ENCODE measurements at regions not wholly inside any gene's neighbourhood (a gene's known extent, or its start where the extent isn't known, plus 50 kb on each side); places are given as distances from the start of the nearest gene placed in this dataset.

DNA sequence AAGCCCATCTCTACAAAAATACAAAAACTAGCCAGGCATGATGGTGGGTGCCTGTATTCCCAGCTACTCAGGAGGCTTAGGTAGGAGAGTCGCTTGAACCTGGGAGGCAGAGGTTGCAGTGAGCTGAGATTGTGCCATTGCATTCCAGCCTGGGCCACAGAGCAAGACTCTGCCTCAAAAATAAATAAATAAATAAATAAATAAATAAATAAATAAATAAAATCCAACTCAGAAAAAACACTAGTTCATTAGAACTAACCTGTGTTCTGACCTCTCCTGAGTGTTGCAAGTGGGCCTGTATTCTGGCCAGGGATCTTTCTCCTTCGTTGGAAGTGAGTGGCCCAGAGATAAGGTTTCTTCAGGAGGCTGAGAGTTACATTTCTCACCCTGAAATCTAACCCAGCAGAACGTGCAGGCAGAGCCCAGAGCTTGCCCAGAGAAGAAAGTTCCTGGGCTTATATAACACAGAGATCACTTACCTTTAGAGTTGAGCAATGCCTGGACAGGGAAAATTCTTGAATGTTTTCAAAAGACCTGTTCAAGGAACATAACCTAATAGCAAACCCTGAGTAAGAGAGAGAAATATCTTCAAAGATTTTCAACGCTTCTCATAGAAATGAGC, 583.9 kb downstream of the MCTP2 start:
- in situ Hi-C loops (cut with HindIII; ENCODE audit: low sequenced_read_pairs): no loop called here
- DNase-seq (ENCODE audit: low spot score): no peak

GRCh38 chr15:94815914-94816313, 584.6 kb downstream of the MCTP2 start:
- in situ Hi-C loops (cut with HindIII; ENCODE audit: low sequenced_read_pairs): no loop called here
- no peak for DNase-seq (ENCODE audit: low spot score)

GRCh38 chr15:94829887-94830884, 598.8 kb downstream of the MCTP2 start:
- in situ Hi-C loops (cut with HindIII; ENCODE audit: low sequenced_read_pairs): no loop called here
- no peak for DNase-seq (ENCODE audit: low spot score)

- DNase-seq (ENCODE audit: low spot score): no peak
- in situ Hi-C loops (cut with HindIII; ENCODE audit: low sequenced_read_pairs): no loop called here
These were observed 602.6 kb downstream of the MCTP2 start for GRCh38 chr15:94834000-94834399.

DNA sequence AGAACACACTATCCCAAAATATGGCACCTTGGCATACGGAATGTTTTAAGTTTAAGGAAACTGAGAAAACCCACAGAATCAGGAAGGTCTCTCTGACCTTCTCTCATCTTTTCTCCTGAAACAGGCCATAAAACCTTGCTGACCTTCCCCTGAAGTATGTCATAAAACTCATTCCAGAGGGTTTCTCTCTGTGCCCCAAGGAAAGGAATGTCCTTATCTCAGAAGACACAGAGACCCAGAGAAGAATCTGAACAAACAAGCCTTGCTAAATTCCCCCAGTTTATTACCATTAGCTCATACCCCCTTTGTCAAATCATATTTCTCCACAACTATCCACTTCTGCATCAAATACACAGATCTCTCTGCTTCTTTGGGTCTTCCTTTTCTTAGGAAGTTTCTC, 603.1 kb downstream of the MCTP2 start:
- DNase-seq (ENCODE audit: low spot score): no peak
- in situ Hi-C loops (cut with HindIII; ENCODE audit: low sequenced_read_pairs): no loop called here

DNA sequence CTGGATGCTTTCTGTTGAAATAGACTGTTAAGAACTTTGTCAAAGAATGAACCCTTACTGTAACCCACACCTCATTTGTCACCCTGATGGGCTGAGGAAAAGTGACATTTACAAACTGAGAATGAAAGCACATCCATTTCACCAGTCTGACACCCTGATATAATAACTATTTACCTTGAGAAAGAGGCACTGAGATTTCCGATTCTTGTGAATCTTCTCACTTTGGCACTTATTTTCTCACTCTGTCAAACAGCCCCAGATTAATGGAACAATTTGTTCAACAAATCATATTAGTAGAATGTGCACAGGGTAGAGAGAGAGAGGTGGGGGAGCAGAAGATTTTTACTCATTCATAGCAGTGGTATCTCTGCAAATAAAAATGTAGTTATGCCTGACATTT, 606.9 kb downstream of the MCTP2 start:
- DNase-seq (ENCODE audit: low spot score): no peak
- in situ Hi-C loops (cut with HindIII; ENCODE audit: low sequenced_read_pairs): no loop called here

DNA sequence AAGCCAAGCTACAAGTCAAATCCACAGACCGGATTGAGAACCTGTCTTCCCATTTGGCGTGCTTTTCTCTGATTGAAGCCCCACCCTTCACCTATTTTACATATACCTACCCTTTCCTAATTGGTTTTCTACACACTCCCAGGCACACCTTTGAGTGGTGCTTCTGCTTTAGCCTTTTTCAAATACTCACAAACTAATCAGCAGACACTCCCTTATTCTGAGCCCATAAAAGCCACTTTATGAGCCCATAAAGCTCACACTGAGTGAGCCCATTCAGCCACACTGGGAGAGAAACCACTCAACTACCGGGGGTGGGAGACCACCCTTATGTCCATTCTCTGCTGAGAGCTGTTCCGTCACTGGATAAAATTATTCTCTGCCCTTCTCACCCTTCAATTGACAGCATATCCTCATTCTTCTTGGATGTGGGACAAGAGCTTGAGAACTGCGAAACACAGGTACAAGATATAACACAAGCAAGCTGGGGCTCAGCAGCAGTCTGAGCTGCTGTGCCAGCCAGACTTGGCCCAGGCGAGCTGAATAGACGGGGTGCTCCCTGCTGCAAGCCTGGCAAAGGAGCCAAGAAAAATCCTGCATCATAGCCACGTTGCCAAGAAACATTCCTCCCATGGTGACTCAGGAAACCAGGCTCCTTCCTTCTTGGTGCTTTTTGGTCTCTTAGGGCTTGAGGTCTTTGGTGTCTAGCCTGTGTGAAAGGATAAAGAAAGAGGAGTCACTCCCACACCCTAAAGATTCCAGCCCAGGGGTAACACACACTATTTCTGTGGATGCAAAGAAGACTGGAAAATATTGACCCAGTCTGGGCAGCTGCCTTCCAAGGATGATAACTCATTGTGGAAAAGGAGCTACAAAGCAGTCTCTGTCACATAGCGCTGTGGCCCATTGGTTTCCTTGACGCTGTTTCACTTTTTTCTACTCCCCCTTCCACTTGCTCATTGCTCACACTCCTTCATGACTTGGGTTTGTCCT, 609.7 kb downstream of the MCTP2 start:
- in situ Hi-C loops (cut with HindIII; ENCODE audit: low sequenced_read_pairs): no loop called here
- DNase-seq (ENCODE audit: low spot score): no peak

DNA sequence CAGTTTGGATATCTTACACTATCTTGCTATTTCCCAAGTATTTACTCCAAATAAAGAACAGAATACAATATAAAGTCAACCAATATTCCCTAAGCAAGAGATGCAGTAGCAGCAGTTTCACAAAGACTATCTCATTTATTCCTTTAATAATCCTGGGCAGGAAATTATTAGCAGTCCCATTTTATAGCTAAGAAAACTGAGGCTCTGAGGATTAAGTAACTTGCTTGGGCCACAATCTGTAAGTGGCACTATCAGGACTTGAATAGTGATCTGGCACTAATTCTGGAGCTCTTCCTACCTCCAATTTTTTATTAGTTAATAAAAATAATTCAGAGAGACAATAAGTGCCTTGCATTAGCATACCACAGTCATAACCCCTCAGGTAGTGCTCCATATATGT, 611.7 kb downstream of the MCTP2 start:
- no peak for DNase-seq (ENCODE audit: low spot score)
- in situ Hi-C loops (cut with HindIII; ENCODE audit: low sequenced_read_pairs): no loop called here

DNA sequence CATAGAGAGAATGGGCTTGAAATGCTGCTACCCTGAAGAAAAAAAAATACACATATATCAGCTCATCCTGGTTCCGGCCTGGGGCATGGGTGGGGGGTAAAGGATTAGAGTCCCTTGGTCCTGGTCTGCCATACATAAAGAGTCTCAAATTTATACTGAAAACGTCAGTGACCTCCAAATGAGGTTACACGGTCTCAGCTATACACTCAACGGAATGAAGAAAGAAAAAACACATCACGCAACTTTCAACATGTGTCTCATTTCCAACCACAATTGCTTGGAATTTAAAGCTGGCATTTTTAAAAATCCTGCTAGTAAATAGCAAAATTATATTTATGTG, 612.8 kb downstream of the MCTP2 start:
- no peak for DNase-seq (ENCODE audit: low spot score)
- in situ Hi-C loops (cut with HindIII; ENCODE audit: low sequenced_read_pairs): no loop called here

DNA sequence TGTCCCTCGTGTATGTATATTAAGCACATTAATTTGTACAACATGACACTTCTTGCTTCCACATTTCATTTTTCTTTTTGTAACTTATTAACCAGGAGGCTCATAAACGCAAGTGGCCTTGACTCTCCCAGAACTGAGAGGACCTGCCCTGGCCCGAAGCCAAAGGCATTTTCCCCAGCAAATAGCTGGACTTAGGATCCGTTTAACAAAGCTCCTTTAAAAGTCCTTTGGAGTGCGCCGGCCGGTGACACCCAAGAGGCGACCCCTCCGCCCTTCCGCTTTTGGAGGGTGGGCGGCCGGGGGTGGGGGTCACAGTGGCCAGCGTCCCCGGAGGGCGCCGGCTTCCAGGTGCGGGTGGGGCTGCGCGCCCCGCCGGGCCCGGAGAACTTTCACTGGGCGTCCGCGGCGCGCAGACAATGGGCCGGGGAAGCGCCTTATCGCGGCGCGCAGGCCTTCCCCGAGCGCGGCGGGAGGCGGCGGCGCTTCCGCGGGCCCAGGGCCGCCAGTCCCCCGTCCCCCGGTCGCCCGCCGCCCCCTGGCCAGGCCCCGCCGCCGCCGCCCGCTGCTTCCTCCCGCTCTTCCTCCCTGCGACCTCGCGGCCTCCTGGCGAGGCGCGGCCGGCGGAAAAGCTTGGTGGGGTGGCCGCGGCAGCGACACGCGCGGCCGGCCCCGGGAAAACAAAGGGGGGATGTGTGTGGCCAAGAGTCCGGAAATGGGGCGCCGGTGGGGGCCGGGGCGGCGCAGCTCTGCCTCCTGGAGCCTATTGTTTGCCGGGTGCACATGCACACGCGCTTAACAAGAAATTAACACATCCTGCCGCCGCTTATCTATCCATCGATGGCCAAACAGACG, 613.4 kb downstream of the MCTP2 start:
- DNase-seq (ENCODE audit: low spot score): no peak
- in situ Hi-C loops (cut with HindIII; ENCODE audit: low sequenced_read_pairs): no loop called here

GRCh38 chr15:94845390-94845716, 614.0 kb downstream of the MCTP2 start:
- DNase-seq (ENCODE audit: low spot score): no peak
- in situ Hi-C loops (cut with HindIII; ENCODE audit: low sequenced_read_pairs): no loop called here

DNA sequence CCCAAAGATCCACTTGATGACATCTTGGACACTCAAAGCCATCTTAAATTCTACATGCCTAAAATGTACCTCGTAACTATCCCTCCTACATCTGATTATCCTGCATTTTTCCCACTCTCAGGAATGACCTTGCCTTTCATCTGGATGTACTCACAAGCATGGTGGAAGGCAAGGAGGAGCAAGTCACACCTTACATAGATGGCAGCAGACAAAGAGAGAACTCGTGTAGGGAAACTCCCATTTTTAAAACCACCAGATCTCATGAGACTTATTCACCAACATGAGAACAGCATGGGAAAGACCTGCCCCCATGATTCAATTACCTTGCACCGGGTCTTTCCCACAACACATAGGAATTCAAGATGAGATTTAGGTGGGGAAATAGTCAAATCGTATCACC, 616.0 kb downstream of the MCTP2 start:
- in situ Hi-C loops (cut with HindIII; ENCODE audit: low sequenced_read_pairs): no loop called here
- no peak for DNase-seq (ENCODE audit: low spot score)

DNA sequence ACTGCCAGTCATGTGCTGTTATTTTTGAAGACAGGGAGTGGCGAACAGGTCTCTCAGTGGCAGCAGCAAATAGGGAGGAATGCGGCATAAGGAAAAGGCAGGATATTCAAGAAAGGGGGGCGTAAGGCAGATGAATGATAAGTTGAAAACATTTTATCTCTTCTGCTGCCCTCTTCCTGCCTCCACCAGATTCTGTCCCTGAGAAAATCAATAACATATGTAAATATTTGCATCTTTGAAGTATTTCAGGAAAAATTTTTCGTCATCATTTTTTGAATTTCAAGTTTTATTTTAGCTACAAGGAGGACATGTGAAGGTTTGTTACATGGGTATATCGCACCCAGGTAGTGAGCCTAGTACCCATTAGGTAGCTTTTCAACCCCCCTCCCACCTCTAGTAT, 616.7 kb downstream of the MCTP2 start:
- DNase-seq (ENCODE audit: low spot score): no peak
- in situ Hi-C loops (cut with HindIII; ENCODE audit: low sequenced_read_pairs): no loop called here

DNA sequence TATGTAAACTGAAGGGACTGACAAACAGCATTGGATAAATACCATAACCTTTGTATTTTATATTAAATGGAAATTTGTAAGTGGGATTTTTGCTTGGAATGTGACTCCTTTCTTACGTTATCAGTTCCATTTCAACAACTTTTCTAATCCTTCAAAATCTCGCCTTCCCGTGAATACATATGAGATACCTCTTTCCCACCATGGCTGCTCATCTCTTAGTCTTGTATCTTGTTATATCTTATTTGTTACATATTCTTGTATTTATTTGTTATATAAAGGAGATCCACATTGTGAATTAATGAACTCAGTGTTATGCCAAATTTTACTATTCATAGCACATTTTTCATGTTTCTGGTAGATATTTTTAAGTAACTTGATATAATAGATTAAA, 623.7 kb downstream of the MCTP2 start:
- in situ Hi-C loops (cut with HindIII; ENCODE audit: low sequenced_read_pairs): no loop called here
- DNase-seq (ENCODE audit: low spot score): no peak

DNA sequence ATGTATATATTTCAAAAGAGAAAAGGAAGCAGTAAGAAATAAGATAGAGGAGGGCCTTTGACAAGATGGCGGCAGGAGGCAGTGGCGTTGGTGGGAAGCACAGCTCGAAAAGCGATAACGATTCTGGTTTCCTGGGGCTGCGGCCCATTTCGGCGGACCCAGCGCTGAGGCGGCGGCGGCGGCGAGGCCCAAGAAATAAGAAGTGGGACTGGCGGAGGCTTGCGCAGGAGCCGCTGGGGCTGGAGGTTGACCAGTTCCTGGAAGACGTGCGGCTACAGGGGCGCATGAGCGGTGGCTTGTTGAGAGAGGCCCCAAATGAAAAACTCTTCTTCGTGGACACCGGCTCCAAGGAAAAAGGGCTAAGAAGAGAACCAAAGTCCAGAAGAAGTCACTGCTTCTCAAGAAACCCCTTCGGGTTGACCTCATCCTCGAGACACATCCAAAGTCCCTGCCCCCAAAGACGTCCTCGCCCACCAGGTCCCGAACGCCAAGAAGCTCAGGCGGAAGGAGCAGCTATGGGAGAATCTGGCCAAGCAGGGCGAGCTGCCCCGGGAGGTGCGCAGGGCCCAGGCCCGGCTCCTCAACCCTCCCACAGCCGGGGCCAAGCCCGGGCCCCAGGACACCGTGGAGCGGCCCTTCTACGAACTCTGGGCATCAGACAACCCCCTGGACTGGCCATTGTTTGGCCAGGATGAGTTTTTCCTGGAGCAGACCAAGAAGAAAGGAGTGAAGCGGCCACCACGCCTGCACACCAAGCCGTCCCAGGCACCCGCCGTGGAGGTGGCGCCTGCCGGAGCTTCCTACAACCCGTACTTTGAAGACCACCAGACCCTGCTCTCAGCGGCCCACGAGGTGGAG, 624.3 kb downstream of the MCTP2 start:
- in situ Hi-C loops (cut with HindIII; ENCODE audit: low sequenced_read_pairs): no loop called here
- DNase-seq (ENCODE audit: low spot score): no peak

DNA sequence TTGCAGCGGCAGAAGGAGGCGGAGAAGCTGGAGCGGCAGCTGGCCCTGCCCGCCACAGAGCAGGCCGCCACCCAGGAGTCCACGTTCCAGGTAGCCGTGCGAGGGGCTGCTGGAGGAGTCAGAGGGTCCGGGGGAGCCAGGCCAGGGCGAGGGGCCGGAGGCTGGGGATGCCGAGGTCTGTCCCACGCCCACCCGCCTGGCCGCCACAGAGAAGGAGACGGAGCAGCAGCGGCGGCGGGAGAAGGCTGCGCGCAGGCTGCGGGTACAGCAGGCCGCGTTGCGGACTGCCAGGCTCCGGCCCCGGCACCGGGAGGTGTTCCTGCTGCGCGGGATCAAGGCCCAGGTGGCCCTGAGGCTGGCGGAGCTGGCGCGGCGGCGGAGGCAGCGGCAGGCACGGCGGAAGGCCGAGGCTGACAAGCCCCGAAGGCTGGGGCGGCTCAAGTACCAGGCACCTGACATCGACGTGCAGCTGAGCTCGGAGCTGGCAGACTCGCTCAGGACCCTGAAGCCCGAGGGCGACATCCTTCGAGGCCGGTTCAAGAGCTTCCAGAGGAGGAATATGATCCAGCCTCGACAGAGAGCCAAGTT, 625.0 kb downstream of the MCTP2 start:
- no peak for DNase-seq (ENCODE audit: low spot score)
- in situ Hi-C loops (cut with HindIII; ENCODE audit: low sequenced_read_pairs): no loop called here

- in situ Hi-C loops (cut with HindIII; ENCODE audit: low sequenced_read_pairs): no loop called here
- no peak for DNase-seq (ENCODE audit: low spot score)
These were observed 626.1 kb downstream of the MCTP2 start for GRCh38 chr15:94857466-94857865.

DNA sequence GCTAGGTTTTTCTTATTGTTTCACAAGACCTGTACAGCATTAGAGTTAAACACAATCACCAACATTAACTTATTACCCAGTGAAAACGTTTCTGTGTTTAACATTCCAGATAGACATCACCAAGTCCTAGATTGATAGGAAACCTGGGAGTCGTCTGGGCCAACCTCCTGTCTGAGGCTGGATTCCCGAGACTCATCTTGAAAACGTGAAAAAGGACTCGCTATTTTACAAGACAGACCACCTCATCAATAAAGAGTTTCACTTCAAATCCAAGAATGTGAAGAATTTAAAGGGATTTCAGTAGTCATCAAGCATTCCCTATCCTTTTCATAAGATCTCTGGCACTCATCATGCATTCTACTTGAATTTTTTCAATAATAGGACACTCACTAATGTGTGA, 626.6 kb downstream of the MCTP2 start:
- in situ Hi-C loops (cut with HindIII; ENCODE audit: low sequenced_read_pairs): no loop called here

More for the DNA sequence above, 626.6 kb downstream of the MCTP2 start:
- no peak for DNase-seq (ENCODE audit: low spot score)

Measured in G401 (cell line).